GM19397 (cell line): ENCODE measurements at regions not wholly inside any gene's neighbourhood (a gene's known extent, or its start where the extent isn't known, plus 50 kb on each side); places are given as distances from the start of the nearest gene placed in this dataset.

Source experiments
- ATAC-seq: cut with Tn5 transposase; IDR thresholded peaks from one replicate; pipeline ENCODE4 v1.9.1; 2021; ENCODE audit warnings: mild to moderate bottlenecking, moderate library complexity; ENCODE audit not compliant: unreplicated experiment

- ATAC-seq, result no peak
These were observed 334.8 kb upstream of the MARCKS start for GRCh38 chr6:113522376-113522775.

GRCh38 chr6:113524826-113525225, 332.3 kb upstream of the MARCKS start:
- ATAC-seq, result no peak

GRCh38 chr6:113526553-113526952, 330.6 kb upstream of the MARCKS start:
- no peak for ATAC-seq

- ATAC-seq, result no peak
These were observed 330.1 kb upstream of the MARCKS start for GRCh38 chr6:113526995-113527394.

- no peak for ATAC-seq
These were observed 329.0 kb upstream of the MARCKS start for GRCh38 chr6:113528111-113528510.

DNA sequence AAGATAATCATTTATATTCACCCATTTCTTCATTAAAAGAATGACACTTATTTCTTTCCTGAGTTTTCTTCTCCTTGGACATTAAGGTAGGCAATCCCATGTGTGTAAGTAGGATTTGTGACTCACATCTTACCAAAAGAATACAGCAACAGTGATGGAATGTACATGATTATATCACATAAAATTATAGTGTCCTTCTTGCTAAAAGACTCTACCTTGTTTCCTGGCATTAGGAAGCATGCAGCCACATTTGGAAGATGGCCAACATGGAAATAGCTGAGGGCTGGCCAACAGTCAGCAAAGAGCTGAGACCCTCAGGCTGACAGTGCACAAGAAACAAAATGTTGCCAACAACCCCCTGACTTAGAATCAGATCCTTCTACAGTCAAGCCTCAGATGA, 327.9 kb upstream of the MARCKS start:
- no peak for ATAC-seq

DNA sequence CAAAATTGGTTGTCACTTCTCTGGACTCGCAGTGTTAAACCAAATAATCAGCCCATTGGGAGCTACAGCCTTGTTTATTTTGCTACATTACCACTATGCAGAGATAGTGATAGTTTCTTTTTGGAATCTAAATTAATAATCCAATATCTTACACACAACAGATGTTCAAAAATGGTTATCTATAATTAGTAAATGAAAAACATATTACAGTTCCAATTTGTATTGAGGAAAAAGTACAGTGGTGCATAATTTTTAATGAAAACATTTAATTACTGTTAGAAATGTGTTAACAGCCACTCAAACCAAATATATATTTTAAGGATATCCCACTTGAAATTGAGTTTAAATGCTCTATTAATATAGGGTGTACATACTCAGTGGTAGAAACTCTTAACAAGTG, 327.3 kb upstream of the MARCKS start:
- no peak for ATAC-seq

- no peak for ATAC-seq
These were observed 326.4 kb upstream of the MARCKS start for GRCh38 chr6:113530769-113531168.

- ATAC-seq, result no peak
These were observed 317.9 kb upstream of the MARCKS start for GRCh38 chr6:113539202-113539601.

DNA sequence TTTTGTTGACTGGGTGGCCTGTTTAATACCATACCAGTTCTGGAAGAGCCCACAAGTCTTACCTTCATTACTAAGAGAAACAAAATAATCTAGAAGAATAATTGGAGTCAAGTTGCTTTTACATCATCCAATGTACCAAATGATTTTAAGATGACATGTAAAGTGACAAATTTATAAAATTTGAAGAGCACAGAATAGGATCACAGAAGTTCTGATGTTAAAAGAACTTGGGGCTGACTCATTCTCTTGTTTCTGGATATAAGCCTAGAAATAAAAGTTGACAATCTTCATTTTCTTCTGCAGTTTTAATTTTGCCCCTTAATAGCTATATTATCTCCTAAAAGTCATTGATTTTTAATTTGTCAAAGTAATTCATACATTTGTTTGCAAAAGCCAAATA, 317.5 kb upstream of the MARCKS start:
- ATAC-seq, result no peak

DNA sequence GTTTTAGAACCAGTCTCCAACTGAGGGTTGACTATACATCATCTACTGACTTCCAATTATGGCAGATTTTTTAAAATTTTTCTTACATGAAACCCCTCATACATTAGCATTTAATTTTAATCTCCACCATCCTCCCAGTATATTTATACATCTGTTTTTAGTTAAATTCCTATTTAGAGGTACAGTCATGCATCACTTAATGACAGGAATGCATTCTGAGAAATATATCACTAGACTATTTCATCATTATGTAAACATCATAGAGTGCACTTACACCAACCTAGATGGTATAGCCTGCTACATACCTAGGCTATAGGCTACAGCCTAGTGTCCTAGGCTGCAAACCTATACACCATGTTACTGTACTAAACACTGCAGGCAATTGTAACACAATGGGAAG, 316.7 kb upstream of the MARCKS start:
- no peak for ATAC-seq

GRCh38 chr6:113551168-113551567, 306.0 kb upstream of the MARCKS start:
- no peak for ATAC-seq

- no peak for ATAC-seq
These were observed 300.4 kb upstream of the MARCKS start for GRCh38 chr6:113556775-113557174.

DNA sequence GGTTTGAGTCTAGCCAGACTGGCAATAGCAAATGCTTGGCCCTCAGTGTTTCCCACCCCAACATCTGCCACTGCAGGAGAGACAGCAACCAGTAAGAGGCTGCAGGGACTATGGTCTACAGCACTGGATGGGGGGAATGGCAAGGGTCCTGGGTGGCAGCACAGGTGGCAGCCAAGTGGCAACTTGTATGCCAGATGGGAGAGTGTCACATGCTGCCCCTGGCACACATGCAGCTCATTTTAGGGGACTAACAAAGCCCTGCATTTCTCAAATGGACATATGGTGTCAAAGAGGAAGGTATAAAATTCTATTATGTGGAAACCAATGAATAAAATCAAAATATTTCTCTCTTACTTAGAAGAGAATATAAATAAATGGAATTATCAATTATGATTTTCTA, 298.7 kb upstream of the MARCKS start:
- ATAC-seq, result no peak

GRCh38 chr6:113558966-113559365, 298.2 kb upstream of the MARCKS start:
- no peak for ATAC-seq

DNA sequence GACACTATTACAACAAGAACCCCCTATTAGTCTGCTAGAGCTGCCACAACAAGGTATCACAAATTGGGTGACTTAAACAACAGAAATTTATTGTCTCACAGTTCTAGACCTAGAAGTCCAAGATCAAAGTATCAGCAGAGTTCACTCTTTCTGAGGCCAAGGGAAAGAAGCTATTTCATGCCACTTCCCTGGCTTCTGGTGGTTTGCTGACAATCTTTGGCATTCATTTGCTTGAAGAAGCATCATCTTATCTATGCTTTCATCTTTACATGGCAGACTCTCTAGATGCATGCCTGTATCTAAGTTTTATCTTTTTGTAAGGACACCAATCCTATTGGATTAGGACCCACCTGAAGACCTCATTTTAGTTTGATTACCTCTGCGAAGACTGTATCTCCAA, 296.8 kb upstream of the MARCKS start:
- ATAC-seq, result no peak

DNA sequence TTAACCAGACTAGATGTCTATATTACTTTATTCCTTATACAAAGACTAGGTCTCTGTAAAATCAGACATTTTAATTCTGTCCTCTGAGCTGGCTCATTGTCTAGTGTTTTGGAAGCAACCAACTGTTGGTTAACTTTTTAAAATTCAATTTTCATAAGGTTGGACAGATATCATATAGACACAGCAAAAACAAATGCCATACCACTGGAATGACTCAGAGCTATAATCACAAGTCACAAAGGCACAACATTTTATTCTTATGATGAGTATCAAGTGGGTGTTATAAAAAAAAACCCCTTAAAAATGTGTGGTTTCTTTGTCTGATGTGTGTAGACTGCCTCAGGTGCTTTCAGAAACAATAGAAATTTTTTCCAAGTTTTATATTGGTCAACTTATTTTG, 296.2 kb upstream of the MARCKS start:
- ATAC-seq, result no peak

DNA sequence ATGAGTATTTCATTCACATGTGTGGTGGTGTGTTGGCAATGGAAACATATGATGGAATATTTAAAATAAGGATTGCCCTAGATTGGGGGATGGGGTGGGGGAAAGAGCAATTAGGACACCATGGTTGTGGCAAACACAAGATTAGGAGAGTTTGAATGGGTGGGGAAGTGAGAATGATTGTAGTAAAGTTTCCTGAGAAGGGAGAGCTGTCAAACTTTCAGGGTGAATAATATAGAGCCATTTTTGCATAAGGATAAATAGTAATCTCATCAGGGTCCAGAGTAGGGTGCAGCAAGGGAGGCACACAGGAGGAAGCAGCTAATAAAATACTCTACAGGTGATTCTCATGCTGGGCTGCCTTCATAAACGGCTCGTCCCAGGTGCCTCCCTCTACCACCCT, 294.9 kb upstream of the MARCKS start:
- ATAC-seq, result no peak

DNA sequence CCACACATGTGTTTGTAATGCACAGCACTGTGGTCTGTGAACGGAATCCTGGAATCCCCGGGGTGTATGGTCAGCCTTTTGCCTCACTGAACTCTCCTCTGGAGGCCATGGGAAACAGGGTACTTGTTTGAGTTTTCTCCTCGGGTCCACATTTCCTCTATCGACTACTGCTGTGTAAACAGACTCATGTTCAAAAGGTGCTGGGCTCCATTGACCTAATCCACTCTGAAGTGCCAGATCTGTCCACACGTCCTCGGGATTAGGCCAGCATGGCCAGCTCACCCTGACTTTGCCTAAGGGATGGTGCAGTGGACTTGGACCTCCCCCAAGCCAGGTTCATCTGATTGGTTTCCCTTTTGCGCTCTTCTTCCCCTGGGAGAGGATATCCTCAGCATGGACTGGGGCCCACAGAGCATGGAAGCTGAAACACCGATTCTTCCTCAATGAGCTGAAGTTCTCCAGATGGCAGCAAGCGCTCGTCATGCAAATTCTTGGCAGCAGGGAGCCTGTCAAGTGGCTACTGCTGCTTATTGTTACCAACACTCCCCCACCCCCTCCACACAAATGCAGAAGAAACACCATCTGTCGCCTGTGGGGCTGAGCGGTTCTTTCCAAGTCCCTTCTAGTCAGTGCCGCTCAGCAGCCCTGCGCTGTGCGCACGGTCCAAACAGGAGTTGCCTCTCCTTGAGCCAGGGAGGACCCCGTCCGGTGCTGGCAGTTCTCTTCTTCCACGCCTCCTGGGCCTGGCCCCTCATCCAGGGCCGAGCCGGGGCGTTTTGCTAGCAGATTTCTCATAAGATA, 292.6 kb upstream of the MARCKS start:
- peak; percentile 88 for ATAC-seq

- no peak for ATAC-seq
These were observed 291.8 kb upstream of the MARCKS start for GRCh38 chr6:113565306-113565705.

DNA sequence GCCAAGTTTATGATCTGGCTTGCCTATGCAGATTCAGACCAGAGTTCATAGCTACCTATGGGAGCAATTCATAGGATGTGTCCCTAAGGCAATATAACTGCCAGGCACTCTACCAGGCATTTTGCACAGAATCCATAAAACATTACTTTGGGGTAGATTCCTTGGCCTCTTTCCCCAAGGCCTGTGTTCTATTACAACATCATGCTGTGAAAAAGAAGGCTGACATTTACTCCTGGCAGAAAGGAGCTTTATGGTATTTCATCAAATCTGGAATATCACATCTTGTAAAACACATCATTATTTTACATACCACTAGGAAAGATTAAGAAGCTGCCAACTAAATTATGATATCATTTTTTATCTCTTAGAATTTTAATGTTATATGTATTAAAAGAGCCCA, 287.0 kb upstream of the MARCKS start:
- ATAC-seq, result no peak

DNA sequence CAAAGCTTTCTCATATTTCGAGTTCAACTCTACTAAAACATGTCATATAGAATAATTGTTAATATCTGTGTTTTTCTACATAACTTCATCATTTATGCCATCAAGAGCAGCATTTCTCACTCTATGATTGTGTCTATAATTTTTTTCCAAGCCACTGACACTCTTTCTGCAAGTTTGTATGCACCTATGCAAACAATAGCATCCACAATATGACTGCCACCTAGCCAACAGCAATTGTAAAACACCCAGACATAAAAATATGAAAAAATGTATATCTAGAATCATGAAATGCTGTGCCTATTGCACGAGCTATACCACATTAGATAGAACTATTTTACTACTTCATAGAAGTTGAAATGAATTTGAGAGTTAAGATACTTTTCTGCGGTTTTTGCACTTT, 286.5 kb upstream of the MARCKS start:
- no peak for ATAC-seq

DNA sequence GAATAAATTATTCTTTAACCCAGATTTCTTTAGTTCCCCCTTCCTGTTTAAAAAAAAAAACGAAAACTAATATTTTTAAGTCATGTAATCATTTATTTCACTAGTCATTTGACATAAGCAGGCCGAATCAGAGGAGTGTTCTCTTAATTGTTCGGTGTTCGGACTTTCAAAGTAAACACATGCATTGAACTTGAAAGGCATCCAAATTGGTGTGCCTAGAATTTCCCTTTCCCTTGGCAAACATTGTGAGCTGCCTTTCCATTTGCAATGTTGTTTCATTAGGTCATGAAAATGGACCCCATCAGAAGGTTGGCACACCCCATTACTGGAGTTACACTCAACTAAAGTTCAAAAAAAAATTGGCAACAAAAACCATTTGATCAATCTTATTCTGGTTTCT, 283.0 kb upstream of the MARCKS start:
- no peak for ATAC-seq
